OCI-LY3 (cell line): ENCODE measurements at regions not wholly inside any gene's neighbourhood (a gene's known extent, or its start where the extent isn't known, plus 50 kb on each side); places are given as distances from the start of the nearest gene placed in this dataset.

ENCODE experiments used
- H2AFZ ChIP-seq: fragments of 200-600, 300-600 bp; shearing (Covaris generic); 2 replicates; pipeline ENCODE4 v1.6.0; 2014; ENCODE audit warnings: antibody characterized with exemption, low read depth, low read length
- H3K27ac ChIP-seq: fragments of 200-600, 300-600 bp; sonication (generic); 2 replicates; pipeline ENCODE4 v1.5.1; 2014; ENCODE audit warnings: mild to moderate bottlenecking, low read length, moderate library complexity, mixed read lengths
- H3K27me3 ChIP-seq: fragments of 200-600, 300-600 bp; sonication (generic); 2 replicates; pipeline ENCODE4 v1.6.1; 2014; ENCODE audit warnings: low read depth, low read length, mixed read lengths
- H3K36me3 ChIP-seq: fragments of 200-600, 300-600 bp; sonication (generic); replicated peaks from 2 replicates; pipeline ENCODE3; 2014; ENCODE audit warnings: low read depth, low read length, mixed read lengths
- H3K4me1 ChIP-seq: fragments of 300-600, 200-600 bp; sonication (generic); 2 replicates; pipeline ENCODE4 v1.6.1; 2014; ENCODE audit warnings: low read length, mixed read lengths
- H3K4me2 ChIP-seq: fragments of 200-600, 300-600 bp; sonication (generic); 2 replicates; pipeline ENCODE4 v1.6.1; 2014; ENCODE audit warnings: low read length, mixed read lengths
- H3K4me3 ChIP-seq: fragments of 300-600, 200-600 bp; sonication (generic); 2 replicates; pipeline ENCODE4 v1.5.1; 2014; ENCODE audit warnings: antibody characterized with exemption, mild to moderate bottlenecking, low read length, moderate library complexity
- H3K79me2 ChIP-seq: fragments of 300-600, 200-600 bp; shearing (Covaris generic); 2 replicates; pipeline ENCODE4 v1.6.1; 2014; ENCODE audit warnings: mild to moderate bottlenecking, low read length, mixed read lengths
- H3K9ac ChIP-seq: fragments of 300-600, 200-600 bp; shearing (Covaris generic); 2 replicates; pipeline ENCODE4 v1.6.0; 2014; ENCODE audit warnings: mild to moderate bottlenecking, low read length, moderate library complexity
- H3K9me3 ChIP-seq: fragments of 200-600, 300-600 bp; shearing (Covaris generic); 2 replicates; pipeline ENCODE4 v1.6.1; 2014; ENCODE audit warnings: low read length, mixed read lengths; ENCODE audit not compliant: insufficient read depth
- H4K20me1 ChIP-seq: fragments of 200-600, 300-600 bp; sonication (generic); 2 replicates; pipeline ENCODE4 v1.6.1; 2016; ENCODE audit warnings: low read length, mixed read lengths; ENCODE audit not compliant: insufficient read depth
- EZH2phosphoT487 ChIP-seq: fragments of 200-600 bp; shearing (Covaris generic); IDR thresholded peaks from 2 replicates; pipeline ENCODE4 v1.6.1; 2018; ENCODE audit warnings: antibody characterized with exemption, mixed run types, low read depth
- TF ChIP-seq, protein P1 (sequence below): fragments of 200-600, 300-600 bp; sonication (generic); IDR thresholded peaks from 2 replicates; pipeline ENCODE4 v1.5.1; 2014; ENCODE audit warnings: antibody characterized with exemption, low read length, low read depth

DNA sequence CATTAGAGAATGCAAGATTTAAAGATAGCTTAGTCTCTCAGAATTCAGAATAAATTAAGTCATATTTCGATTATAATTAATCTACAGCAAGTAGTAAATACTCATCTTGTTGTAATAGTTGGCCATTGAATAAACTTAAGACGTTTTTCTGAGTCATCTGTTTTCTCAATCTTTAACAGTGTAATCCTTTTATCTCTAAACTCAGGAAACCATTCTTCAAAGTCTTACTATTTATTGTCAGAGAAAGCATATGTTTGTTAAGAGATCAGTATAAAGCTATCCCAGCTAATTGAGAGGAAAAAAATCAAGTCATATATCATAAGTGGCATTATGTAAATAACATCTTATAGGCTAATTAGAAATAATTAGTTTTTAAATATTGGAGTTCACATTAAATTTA, 201.2 kb upstream of the ADAMTS5 start:
- Histone ChIP-seq H3K36me3 (no peaks in the 10 kb centered on the region), H3K27ac (no peak overlapping the region), H3K9ac (no peak overlapping the region), H3K4me2 (no peak overlapping the region), H3K79me2 (no peaks in the 10 kb centered on the region), H3K4me1 (no peaks in the 10 kb centered on the region), H3K4me3 (no peak overlapping the region), H2AFZ (no peak overlapping the region), H4K20me1 (no peaks in the 10 kb centered on the region), H3K9me3 (no peaks in the 10 kb centered on the region), H3K27me3 (no peaks in the 10 kb centered on the region)
- no peak for TF ChIP-seq EZH2phosphoT487
- TF ChIP-seq, protein P1, sequence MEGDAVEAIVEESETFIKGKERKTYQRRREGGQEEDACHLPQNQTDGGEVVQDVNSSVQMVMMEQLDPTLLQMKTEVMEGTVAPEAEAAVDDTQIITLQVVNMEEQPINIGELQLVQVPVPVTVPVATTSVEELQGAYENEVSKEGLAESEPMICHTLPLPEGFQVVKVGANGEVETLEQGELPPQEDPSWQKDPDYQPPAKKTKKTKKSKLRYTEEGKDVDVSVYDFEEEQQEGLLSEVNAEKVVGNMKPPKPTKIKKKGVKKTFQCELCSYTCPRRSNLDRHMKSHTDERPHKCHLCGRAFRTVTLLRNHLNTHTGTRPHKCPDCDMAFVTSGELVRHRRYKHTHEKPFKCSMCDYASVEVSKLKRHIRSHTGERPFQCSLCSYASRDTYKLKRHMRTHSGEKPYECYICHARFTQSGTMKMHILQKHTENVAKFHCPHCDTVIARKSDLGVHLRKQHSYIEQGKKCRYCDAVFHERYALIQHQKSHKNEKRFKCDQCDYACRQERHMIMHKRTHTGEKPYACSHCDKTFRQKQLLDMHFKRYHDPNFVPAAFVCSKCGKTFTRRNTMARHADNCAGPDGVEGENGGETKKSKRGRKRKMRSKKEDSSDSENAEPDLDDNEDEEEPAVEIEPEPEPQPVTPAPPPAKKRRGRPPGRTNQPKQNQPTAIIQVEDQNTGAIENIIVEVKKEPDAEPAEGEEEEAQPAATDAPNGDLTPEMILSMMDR = no peak

GRCh38 chr21:27164208-27165177, 197.6 kb upstream of the ADAMTS5 start:
- Histone ChIP-seq H3K9ac (no peak overlapping the region), H3K27ac (no peak overlapping the region), H3K79me2 (no peaks in the 10 kb centered on the region), H2AFZ (no peak overlapping the region; the same call in 1 of the 2 replicates), H3K4me1 (no peaks in the 10 kb centered on the region), H3K36me3 (no peaks in the 10 kb centered on the region), H4K20me1 (no peaks in the 10 kb centered on the region), H3K4me3 (no peak overlapping the region), H3K27me3 (no peaks in the 10 kb centered on the region), H3K4me2 (no peak overlapping the region), H3K9me3 (no peaks in the 10 kb centered on the region)
- no peak for TF ChIP-seq EZH2phosphoT487
- TF ChIP-seq, protein P1 = no peak

DNA sequence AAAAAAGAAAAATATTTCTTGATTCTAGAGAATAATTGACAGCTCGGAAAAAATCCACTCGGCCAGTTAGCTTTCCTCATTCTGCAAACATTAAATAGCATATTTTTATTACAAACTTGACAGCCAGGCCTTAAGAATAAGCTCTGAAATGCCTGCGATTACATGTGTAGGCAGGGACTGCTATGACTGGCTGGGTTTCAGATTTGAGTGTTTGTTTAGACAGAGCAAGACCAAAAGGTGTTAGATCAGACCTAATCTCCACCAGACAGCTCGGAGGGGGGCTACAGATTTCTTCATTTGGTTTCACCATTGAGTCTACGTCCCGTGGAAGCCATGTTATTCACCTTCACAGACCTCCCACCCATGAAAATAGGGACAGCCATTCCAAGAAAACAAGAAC, 192.1 kb upstream of the ADAMTS5 start:
- Histone ChIP-seq H3K9me3 (no peaks in the 10 kb centered on the region), H3K27ac (no peak overlapping the region), H2AFZ (no peak overlapping the region), H4K20me1 (no peaks in the 10 kb centered on the region), H3K9ac (no peak overlapping the region), H3K4me1 (peaks cover 24% of the 10 kb centered on the region), H3K27me3 (no peaks in the 10 kb centered on the region), H3K79me2 (no peaks in the 10 kb centered on the region), H3K36me3 (no peaks in the 10 kb centered on the region), H3K4me3 (no peak overlapping the region), H3K4me2 (no peak overlapping the region)
- TF ChIP-seq, protein P1 = no peak
- TF ChIP-seq EZH2phosphoT487 = no peak

- Histone ChIP-seq H3K36me3 (no peaks in the 10 kb centered on the region), H3K4me2 (peak overlapping the region; percentile 37; the same call in 1 of the 2 replicates), H4K20me1 (no peaks in the 10 kb centered on the region), H3K79me2 (no peaks in the 10 kb centered on the region), H3K27ac (no peak overlapping the region), H3K4me1 (peaks cover 24% of the 10 kb centered on the region), H3K4me3 (no peak overlapping the region), H3K9me3 (no peaks in the 10 kb centered on the region), H2AFZ (peak overlapping the region; percentile 23; the same call in 1 of the 2 replicates), H3K27me3 (no peaks in the 10 kb centered on the region), H3K9ac (no peak overlapping the region)
- no peak for TF ChIP-seq EZH2phosphoT487
- TF ChIP-seq, protein P1 = no peak
These were observed 190.2 kb upstream of the ADAMTS5 start for GRCh38 chr21:27157097-27157496.
